Skeletal muscle satellite cell (primary cell): ENCODE measurements at regions not wholly inside any gene's neighbourhood (a gene's known extent, or its start where the extent isn't known, plus 50 kb on each side); places are given as distances from the start of the nearest gene placed in this dataset.

Experiments
- H3K27me3 ChIP-seq: 2 replicates; pipeline ENCODE4 v1.7.0; 2013; ENCODE audit warnings: low read length; ENCODE audit not compliant: control insufficient read depth, insufficient read depth
- H3K36me3 ChIP-seq: 2 replicates; pipeline ENCODE4 v1.7.0; 2013; ENCODE audit warnings: mild to moderate bottlenecking, control low read depth, low read length; ENCODE audit not compliant: insufficient read depth
- H3K4me1 ChIP-seq: 2 replicates; pipeline ENCODE4 v1.7.0; 2013; ENCODE audit warnings: low read length; ENCODE audit not compliant: control insufficient read depth, insufficient read depth
- H3K4me2 ChIP-seq: 2 replicates; pipeline ENCODE4 v1.7.0; 2013; ENCODE audit warnings: mild to moderate bottlenecking, low read length
- H3K4me3 ChIP-seq: 2 replicates; pipeline ENCODE4 v1.7.0; 2013; ENCODE audit warnings: low read length
- H3K9ac ChIP-seq: 2 replicates; pipeline ENCODE4 v1.7.0; 2013; ENCODE audit warnings: mild to moderate bottlenecking, low read depth, low read length, moderate library complexity
- H3K9me3 ChIP-seq: replicated peaks from 2 replicates; pipeline ENCODE4 v1.7.0; 2013; ENCODE audit warnings: mild to moderate bottlenecking, control low read depth, low read length

- Histone ChIP-seq H3K4me1 (no peaks in the 10 kb centered on the region), H3K36me3 (no peaks in the 10 kb centered on the region), H3K4me3 (no peak overlapping the region), H3K27me3 (no peaks in the 10 kb centered on the region), H3K9me3 (no peaks in the 10 kb centered on the region), H3K9ac (no peak overlapping the region), H3K4me2 (no peak overlapping the region)
These were observed 283.1 kb downstream of the SP3 start for GRCh38 chr2:173681881-173682650.

GRCh38 chr2:173684896-173685459, 280.2 kb downstream of the SP3 start:
- Histone ChIP-seq H3K36me3 (no peaks in the 10 kb centered on the region), H3K4me1 (no peaks in the 10 kb centered on the region), H3K9ac (no peak overlapping the region), H3K4me3 (no peak overlapping the region), H3K4me2 (no peak overlapping the region), H3K27me3 (no peaks in the 10 kb centered on the region), H3K9me3 (no peaks in the 10 kb centered on the region)

DNA sequence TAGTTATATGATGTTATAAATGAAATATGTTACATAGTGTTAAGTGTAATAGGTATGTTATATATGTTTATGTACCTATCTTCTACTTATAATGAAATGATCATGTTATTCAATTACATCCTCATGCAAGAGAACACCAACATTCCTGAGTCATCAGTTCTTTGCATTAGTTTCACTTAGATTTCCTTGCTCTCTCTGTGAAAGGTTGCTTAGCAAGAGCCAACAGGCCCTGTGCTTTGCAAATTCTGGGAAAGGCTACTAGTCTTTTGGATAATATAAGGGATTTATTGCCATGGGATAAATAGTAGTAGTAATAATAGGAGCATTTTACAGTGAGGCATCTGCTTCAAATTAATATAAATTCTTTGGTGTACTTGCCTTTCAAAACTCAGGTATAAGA, 274.8 kb downstream of the SP3 start:
- no peaks in the 10 kb centered on the region for H3K4me1 ChIP-seq
- no peak overlapping the region for H3K4me3 ChIP-seq
- no peak overlapping the region for H3K9ac ChIP-seq
- H3K27me3 ChIP-seq, result no peaks in the 10 kb centered on the region
- H3K9me3 ChIP-seq, result no peaks in the 10 kb centered on the region
- no peak overlapping the region for H3K4me2 ChIP-seq
- H3K36me3 ChIP-seq, result no peaks in the 10 kb centered on the region

DNA sequence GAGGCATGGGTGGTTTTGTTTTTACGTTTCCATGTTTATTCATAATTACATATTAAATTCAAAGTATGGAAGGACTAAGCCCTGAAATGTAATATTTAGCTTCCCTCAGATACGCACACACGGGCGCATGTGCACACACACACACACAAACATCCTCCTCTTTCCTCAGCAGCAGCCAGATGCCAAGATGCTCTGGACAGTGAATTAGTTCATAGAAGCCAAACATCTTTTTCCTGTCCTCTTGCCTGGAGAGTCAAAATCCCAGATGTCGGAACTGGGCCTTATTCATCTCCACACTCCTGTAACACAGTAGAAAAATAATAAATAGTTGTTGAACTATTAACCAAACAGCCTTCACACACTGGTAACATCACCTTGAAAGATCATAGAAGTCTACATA, 273.1 kb downstream of the SP3 start:
- no peak overlapping the region for H3K4me3 ChIP-seq

GRCh38 chr2:173693044-173693589, 272.1 kb downstream of the SP3 start:
- no peaks in the 10 kb centered on the region for H3K36me3 ChIP-seq
- H3K27me3 ChIP-seq, result peaks cover 2% of the 10 kb centered on the region
- no peaks in the 10 kb centered on the region for H3K4me1 ChIP-seq
- no peak overlapping the region for H3K4me2 ChIP-seq
- H3K4me3 ChIP-seq, result no peak overlapping the region
- no peaks in the 10 kb centered on the region for H3K9me3 ChIP-seq
- H3K9ac ChIP-seq, result no peak overlapping the region

More for the DNA sequence above, 273.1 kb downstream of the SP3 start:
- Histone ChIP-seq H3K9ac (no peak overlapping the region), H3K36me3 (no peaks in the 10 kb centered on the region), H3K9me3 (no peaks in the 10 kb centered on the region), H3K4me1 (no peaks in the 10 kb centered on the region), H3K4me2 (no peak overlapping the region), H3K27me3 (peaks cover 2% of the 10 kb centered on the region)

DNA sequence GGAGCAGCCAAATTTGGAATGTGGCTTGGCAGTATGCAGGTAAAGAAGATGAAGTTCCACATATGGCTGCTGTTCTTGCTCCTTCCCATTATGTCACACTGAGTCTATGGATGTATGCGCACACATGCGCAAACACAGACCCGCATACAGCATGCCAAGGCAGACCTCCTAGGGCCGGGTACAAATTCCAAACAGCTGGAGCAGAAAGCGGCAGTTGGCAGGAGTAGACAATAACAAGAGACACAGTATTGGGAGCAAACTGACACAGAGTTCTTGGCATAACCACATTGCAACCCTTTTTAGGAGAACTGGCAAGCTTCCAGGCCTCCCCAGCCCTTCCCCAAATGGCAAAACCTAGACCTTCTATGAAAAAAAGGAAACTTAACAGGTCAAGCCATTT, 268.9 kb downstream of the SP3 start:
- H3K27me3 ChIP-seq, result peaks cover 2% of the 10 kb centered on the region

GRCh38 chr2:173697929-173698328, 267.2 kb downstream of the SP3 start:
- H3K4me1 ChIP-seq, result no peaks in the 10 kb centered on the region
- H3K9me3 ChIP-seq, result no peaks in the 10 kb centered on the region
- H3K36me3 ChIP-seq, result no peaks in the 10 kb centered on the region
- H3K9ac ChIP-seq, result no peak overlapping the region
- peaks cover 2% of the 10 kb centered on the region for H3K27me3 ChIP-seq
- H3K4me3 ChIP-seq, result no peak overlapping the region
- no peak overlapping the region for H3K4me2 ChIP-seq

More for the DNA sequence above, 268.9 kb downstream of the SP3 start:
- Histone ChIP-seq H3K36me3 (no peaks in the 10 kb centered on the region), H3K9me3 (no peaks in the 10 kb centered on the region), H3K4me3 (no peak overlapping the region), H3K4me2 (no peak overlapping the region), H3K4me1 (no peaks in the 10 kb centered on the region), H3K9ac (no peak overlapping the region)

DNA sequence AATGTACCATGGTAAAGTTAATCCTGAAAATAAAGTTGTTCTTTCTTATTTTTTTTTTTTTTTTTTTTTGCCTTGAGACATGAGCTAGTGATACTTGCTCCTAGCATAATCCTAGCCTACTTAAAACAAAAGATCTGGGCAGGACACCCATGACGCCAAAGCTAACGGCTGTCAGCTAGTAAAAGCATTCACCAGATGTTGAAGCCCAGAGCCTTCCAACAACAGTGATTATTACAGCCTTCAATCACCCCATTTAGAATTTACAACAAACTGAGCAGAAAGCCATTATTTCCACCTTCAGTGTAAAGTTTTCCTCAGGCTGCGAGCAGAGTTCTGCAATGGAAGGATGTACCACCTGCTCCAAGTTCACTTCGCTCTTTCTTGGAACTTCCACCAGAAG, 259.5 kb downstream of the SP3 start:
- Histone ChIP-seq H3K4me2 (no peak overlapping the region), H3K4me3 (no peak overlapping the region), H3K27me3 (no peaks in the 10 kb centered on the region), H3K9ac (no peak overlapping the region), H3K4me1 (peaks cover 5% of the 10 kb centered on the region), H3K9me3 (no peaks in the 10 kb centered on the region), H3K36me3 (no peaks in the 10 kb centered on the region)

GRCh38 chr2:173706936-173707335, 258.2 kb downstream of the SP3 start:
- Histone ChIP-seq H3K9me3 (no peaks in the 10 kb centered on the region), H3K4me3 (no peak overlapping the region), H3K27me3 (no peaks in the 10 kb centered on the region), H3K36me3 (no peaks in the 10 kb centered on the region), H3K9ac (no peak overlapping the region), H3K4me1 (peaks cover 5% of the 10 kb centered on the region), H3K4me2 (no peak overlapping the region)

DNA sequence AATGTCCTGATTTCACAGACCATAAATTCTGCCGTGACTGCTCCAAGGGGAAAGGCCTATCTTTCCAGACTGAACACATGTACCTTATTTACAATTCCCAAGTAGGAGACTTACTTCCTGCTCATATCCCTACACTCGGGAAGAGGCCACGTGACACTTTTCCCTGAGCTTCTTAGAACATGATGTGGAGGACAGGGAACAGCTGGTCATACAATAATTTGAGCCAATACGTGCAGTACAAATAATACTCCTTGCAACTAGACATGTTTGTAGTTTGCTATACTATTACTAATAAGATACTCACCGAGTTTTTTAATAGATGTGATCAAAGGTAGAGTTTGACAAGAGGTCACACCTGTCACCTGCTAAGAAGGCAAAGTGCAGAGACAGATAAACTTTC, 256.4 kb downstream of the SP3 start:
- Histone ChIP-seq H3K27me3 (no peaks in the 10 kb centered on the region), H3K36me3 (no peaks in the 10 kb centered on the region), H3K4me3 (no peak overlapping the region), H3K4me1 (peaks cover 5% of the 10 kb centered on the region), H3K4me2 (peak overlapping the region; percentile 42), H3K9ac (no peak overlapping the region), H3K9me3 (no peaks in the 10 kb centered on the region)

- peaks cover 5% of the 10 kb centered on the region for H3K4me1 ChIP-seq
- no peak overlapping the region for H3K4me3 ChIP-seq
- peaks cover 3% of the 10 kb centered on the region for H3K27me3 ChIP-seq
- H3K9ac ChIP-seq, result no peak overlapping the region
- no peak overlapping the region for H3K4me2 ChIP-seq
- no peaks in the 10 kb centered on the region for H3K9me3 ChIP-seq
- no peaks in the 10 kb centered on the region for H3K36me3 ChIP-seq
These were observed 253.4 kb downstream of the SP3 start for GRCh38 chr2:173711816-173712215.
